ENCODE measurements at regions not wholly inside any gene's neighbourhood (a gene's known extent, or its start where the extent isn't known, plus 50 kb on each side); places are given as distances from the start of the nearest gene placed in this dataset.

DNA sequence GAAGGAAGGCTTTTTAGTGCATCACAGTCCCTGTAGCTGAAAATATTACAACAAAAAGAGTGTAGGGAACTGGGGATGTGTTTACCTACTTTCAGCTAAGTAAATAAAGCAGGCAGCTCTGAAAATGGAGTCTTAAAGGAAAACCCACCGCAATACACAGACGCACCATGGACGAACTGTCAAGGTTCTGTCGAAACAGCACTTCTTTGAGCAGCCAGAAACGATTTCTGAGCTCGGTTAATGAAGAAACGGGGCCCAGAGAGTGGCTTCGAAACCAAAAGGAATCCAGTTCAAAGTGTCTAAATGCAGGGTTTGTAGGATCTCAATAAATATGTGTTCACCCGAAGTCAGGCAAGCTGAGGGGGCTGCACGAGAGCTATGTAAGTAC is 275.4 kb upstream of the NEBL start:
- H3K4me3 ChIP-seq (ENCODE audit: low read length), result peak overlapping the region; percentile 67
- TF ChIP-seq, protein P1, sequence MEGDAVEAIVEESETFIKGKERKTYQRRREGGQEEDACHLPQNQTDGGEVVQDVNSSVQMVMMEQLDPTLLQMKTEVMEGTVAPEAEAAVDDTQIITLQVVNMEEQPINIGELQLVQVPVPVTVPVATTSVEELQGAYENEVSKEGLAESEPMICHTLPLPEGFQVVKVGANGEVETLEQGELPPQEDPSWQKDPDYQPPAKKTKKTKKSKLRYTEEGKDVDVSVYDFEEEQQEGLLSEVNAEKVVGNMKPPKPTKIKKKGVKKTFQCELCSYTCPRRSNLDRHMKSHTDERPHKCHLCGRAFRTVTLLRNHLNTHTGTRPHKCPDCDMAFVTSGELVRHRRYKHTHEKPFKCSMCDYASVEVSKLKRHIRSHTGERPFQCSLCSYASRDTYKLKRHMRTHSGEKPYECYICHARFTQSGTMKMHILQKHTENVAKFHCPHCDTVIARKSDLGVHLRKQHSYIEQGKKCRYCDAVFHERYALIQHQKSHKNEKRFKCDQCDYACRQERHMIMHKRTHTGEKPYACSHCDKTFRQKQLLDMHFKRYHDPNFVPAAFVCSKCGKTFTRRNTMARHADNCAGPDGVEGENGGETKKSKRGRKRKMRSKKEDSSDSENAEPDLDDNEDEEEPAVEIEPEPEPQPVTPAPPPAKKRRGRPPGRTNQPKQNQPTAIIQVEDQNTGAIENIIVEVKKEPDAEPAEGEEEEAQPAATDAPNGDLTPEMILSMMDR (conservative IDR thresholded peaks at IDR 0.05; ENCODE audit: low read depth, low read length), result no peak
- no peak for DNase-seq (ENCODE audit: low read depth)

DNA sequence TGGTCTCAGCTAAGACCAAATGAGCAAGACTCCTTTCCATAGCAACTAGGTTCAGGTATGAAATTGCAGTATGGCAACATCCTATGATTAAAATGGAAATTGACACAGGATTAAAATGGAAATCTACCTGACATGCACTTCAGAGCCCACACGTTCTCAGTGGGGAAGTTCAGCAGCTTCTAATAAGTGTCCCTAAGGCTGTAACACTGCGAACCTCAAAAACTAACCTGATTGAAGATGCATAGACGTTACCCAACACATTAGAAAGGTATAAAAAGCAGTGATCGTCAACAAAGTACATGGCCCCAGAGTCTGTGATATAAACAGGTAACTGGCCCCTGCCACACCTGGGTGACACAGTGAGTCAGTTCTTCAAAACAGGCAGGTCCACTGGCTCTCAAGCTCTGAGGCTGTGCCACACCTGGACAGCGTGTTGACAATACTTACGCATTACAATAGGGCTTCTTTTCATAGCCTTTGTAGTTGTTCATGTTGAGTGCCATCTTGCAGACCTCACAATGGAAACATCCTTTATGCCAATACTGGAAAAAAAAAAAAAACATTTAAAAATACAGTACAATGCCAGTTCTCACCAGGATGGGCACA is 274.9 kb upstream of the NEBL start:
- TF ChIP-seq, protein P1 (conservative IDR thresholded peaks at IDR 0.05; ENCODE audit: low read depth, low read length), result no peak
- no peak overlapping the region for H3K4me3 ChIP-seq (ENCODE audit: low read length)

DNA sequence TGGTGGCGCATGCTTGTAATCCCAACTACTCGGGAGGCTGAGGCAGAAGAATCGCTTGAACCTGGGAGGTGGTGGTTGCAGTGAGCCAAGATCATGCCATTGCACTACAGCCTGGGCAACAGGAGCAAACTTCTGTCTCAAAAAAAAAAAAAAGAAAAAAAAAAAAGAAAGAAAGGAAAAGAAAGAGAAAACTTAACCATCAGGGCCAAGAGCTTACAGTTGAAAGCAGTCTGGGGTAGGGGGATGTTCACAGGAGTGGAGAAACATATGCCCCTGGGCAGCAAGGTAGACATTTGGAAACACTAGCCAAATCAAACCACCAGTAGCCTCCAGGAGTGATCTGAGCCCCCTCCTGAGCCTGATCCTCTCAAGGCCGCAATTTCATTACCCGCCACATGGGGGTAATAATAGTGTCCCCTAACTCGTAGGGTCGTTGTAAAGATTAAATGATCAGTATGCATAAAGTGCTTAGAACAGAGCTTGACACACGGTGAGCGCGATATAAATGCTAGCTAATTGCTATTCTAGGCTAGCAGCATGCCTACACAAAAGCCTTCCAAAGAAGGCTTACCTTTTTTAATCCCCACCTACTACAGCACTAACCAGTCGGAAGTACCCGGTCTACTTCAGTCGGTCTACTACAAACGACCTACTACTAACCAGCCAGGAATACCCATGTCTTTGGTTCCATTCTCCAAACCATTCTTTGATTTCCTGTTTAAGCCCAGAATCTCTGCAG is 274.3 kb upstream of the NEBL start:
- no peak for DNase-seq (ENCODE audit: low read depth)
- TF ChIP-seq, protein P1 (conservative IDR thresholded peaks at IDR 0.05; ENCODE audit: low read depth, low read length), result peak; percentile 43
- no peak overlapping the region for H3K4me3 ChIP-seq (ENCODE audit: low read length)

More for the DNA sequence above, 274.9 kb upstream of the NEBL start:
- DNase-seq (ENCODE audit: low read depth), result no peak

DNA sequence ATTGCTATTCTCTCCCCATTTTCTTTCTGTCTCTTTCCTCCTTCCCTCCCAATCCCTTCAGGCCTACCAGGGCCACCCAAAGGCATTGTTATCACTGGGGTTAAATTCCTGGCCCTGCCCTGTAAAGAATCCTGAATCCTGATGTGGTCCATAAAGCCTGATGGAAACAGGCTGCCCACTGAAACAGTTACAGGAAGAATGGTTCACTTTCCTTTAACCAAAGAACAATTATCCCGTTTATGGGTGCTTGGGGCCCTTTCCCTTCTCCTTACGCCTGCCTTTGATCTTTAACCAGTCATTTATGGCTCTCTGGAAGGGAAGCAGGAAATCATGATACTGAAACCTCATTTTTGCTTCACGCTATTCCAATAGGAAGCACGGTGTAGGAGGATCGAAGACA is 273.1 kb upstream of the NEBL start:
- H3K4me3 ChIP-seq (ENCODE audit: low read length), result no peak overlapping the region
- TF ChIP-seq, protein P1 (conservative IDR thresholded peaks at IDR 0.05; ENCODE audit: low read depth, low read length), result no peak
- no peak for DNase-seq (ENCODE audit: low read depth)

DNA sequence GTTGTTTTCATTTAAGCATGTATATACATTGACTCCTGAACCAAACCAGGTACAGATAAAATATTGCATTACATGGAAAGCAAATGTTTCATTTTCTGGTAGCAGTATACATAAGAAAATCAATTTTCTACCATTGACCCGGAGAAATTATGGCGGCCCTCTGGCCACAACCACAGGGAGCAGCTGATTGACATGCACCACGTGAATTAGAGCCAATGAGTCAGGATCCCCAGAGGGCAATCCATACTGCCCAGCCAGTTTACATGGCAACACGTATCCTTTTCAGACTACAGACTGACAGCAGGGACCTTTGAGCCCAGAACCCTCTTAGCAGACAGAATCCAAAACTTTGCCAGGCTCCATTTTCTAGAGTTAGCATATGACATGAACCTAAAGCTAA is 272.2 kb upstream of the NEBL start:
- H3K4me3 ChIP-seq (ENCODE audit: low read length), result no peak overlapping the region
- TF ChIP-seq, protein P1 (conservative IDR thresholded peaks at IDR 0.05; ENCODE audit: low read depth, low read length), result no peak
- DNase-seq (ENCODE audit: low read depth), result no peak

DNA sequence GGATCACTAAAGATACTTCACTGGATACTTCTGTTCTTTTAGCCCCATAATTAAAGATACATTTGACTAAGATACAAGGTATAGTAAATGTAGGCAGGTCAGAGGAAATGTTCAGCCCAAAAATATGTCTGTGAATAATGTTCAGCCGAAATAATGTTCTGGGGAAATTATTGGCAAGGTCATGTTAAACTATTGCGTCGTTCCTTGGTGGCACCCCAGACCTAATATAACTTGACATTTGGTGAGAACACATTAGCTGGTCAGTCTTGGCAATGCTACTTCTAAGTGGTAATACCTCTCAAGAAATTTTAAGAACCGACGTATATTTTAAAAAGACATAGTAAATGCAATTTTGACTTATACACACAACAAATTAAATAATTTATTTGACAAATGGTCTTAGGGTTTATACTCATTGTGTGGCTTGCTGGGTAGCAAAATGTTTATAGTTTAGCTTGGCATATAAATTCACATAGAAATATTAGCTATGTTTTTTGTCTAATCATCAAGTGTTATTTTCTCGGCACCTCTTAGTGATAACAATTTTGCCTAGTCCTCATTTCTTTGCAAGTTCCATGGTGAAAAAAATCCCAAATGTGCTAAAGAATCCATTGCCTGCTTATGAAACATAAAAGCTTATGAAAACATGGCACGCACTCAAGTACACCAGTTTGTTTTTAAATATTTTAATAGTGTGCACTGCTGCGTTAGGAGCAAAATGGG is 270.3 kb upstream of the NEBL start:
- no peak for DNase-seq (ENCODE audit: low read depth)
- H3K4me3 ChIP-seq (ENCODE audit: low read length), result no peak overlapping the region
- TF ChIP-seq, protein P1 (conservative IDR thresholded peaks at IDR 0.05; ENCODE audit: low read depth, low read length), result no peak

All from retinal pigment epithelial cell (primary cell).